HG02798 (cell line): ENCODE measurements at regions not wholly inside any gene's neighbourhood (a gene's known extent, or its start where the extent isn't known, plus 50 kb on each side); places are given as distances from the start of the nearest gene placed in this dataset.

Experiments
- ATAC-seq: cut with Tn5 transposase; IDR thresholded peaks from one replicate; pipeline ENCODE4 v1.9.1; 2021; ENCODE audit warnings: mild to moderate bottlenecking; ENCODE audit not compliant: unreplicated experiment, poor library complexity

GRCh38 chr18:46400449-46400848 is 256.6 kb downstream of the LOXHD1 start:
- no peak for ATAC-seq

GRCh38 chr18:46401486-46402070 is 255.4 kb downstream of the LOXHD1 start:
- no peak for ATAC-seq

GRCh38 chr18:46402396-46402795 is 254.6 kb downstream of the LOXHD1 start:
- ATAC-seq: no peak

GRCh38 chr18:46402945-46403344 is 254.1 kb downstream of the LOXHD1 start:
- no peak for ATAC-seq

- no peak for ATAC-seq
Measured at GRCh38 chr18:46405832-46406538, 251.0 kb downstream of the LOXHD1 start.

- ATAC-seq: no peak
Measured at GRCh38 chr18:46406539-46406932, 250.5 kb downstream of the LOXHD1 start.

- no peak for ATAC-seq
Measured at GRCh38 chr18:46407486-46408166, 249.4 kb downstream of the LOXHD1 start.

GRCh38 chr18:46408334-46408987 is 248.6 kb downstream of the LOXHD1 start:
- no peak for ATAC-seq

- no peak for ATAC-seq
Measured at GRCh38 chr18:46411191-46411828, 245.7 kb downstream of the LOXHD1 start.

- no peak for ATAC-seq
Measured at GRCh38 chr18:46411867-46412690, 244.9 kb downstream of the LOXHD1 start.

GRCh38 chr18:46412916-46413315 is 244.1 kb downstream of the LOXHD1 start:
- no peak for ATAC-seq

- no peak for ATAC-seq
Measured at GRCh38 chr18:46413684-46414083, 243.3 kb downstream of the LOXHD1 start.

- ATAC-seq: no peak
Measured at GRCh38 chr18:46414863-46415262, 242.2 kb downstream of the LOXHD1 start.

GRCh38 chr18:46415532-46416252 is 241.3 kb downstream of the LOXHD1 start:
- no peak for ATAC-seq

- peak; percentile 50 for ATAC-seq
Measured at GRCh38 chr18:46416706-46417638, 240.0 kb downstream of the LOXHD1 start.

- ATAC-seq: no peak
Measured at GRCh38 chr18:46418663-46419260, 238.3 kb downstream of the LOXHD1 start.

- no peak for ATAC-seq
Measured at GRCh38 chr18:46419391-46420141, 237.5 kb downstream of the LOXHD1 start.
